ENCODE measurements at regions not wholly inside any gene's neighbourhood (a gene's known extent, or its start where the extent isn't known, plus 50 kb on each side); places are given as distances from the start of the nearest gene placed in this dataset.

DNA sequence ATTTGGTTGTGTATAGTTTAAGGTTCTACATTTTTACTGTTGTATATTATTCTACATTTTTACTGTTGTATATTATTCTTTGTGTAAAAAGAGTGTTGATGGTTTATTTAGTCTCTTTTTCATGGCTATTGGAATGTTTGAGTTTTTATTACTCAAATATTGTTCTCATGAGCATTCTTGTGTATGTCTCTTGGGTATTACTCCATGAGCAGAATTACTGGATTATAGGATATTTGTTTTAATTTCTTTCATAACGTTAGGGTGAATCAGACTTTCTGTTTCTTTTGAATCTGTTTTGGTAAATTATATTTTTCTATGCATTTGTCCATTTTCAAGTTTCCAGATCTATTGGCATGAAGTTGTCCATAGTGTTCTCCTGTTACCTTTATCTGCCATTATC is 111.6 kb downstream of the DYNAP start:
- H3K4me3 ChIP-seq, result no peak overlapping the region
- no peaks in the 10 kb centered on the region for H3K9me3 ChIP-seq
- TF ChIP-seq, protein P1, sequence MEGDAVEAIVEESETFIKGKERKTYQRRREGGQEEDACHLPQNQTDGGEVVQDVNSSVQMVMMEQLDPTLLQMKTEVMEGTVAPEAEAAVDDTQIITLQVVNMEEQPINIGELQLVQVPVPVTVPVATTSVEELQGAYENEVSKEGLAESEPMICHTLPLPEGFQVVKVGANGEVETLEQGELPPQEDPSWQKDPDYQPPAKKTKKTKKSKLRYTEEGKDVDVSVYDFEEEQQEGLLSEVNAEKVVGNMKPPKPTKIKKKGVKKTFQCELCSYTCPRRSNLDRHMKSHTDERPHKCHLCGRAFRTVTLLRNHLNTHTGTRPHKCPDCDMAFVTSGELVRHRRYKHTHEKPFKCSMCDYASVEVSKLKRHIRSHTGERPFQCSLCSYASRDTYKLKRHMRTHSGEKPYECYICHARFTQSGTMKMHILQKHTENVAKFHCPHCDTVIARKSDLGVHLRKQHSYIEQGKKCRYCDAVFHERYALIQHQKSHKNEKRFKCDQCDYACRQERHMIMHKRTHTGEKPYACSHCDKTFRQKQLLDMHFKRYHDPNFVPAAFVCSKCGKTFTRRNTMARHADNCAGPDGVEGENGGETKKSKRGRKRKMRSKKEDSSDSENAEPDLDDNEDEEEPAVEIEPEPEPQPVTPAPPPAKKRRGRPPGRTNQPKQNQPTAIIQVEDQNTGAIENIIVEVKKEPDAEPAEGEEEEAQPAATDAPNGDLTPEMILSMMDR (IDR thresholded peaks at IDR 0.05), result no peak
- no peak for TF ChIP-seq POLR2A (IDR thresholded peaks at IDR 0.05)
- no peaks in the 10 kb centered on the region for H3K4me1 ChIP-seq
- no peak overlapping the region for H3K27ac ChIP-seq
- no peaks in the 10 kb centered on the region for H3K36me3 ChIP-seq (ENCODE audit: low read depth, missing control alignments)
- intact Hi-C loops (cut with DNase I; ENCODE audit: low total_unique reads), result no loop called here
- no peaks in the 10 kb centered on the region for H3K27me3 ChIP-seq
- DNase-seq, result no peak
- WGBS, 2 donors, result 61 to 82% methylated on average over 1 of the region's 1 CpG

DNA sequence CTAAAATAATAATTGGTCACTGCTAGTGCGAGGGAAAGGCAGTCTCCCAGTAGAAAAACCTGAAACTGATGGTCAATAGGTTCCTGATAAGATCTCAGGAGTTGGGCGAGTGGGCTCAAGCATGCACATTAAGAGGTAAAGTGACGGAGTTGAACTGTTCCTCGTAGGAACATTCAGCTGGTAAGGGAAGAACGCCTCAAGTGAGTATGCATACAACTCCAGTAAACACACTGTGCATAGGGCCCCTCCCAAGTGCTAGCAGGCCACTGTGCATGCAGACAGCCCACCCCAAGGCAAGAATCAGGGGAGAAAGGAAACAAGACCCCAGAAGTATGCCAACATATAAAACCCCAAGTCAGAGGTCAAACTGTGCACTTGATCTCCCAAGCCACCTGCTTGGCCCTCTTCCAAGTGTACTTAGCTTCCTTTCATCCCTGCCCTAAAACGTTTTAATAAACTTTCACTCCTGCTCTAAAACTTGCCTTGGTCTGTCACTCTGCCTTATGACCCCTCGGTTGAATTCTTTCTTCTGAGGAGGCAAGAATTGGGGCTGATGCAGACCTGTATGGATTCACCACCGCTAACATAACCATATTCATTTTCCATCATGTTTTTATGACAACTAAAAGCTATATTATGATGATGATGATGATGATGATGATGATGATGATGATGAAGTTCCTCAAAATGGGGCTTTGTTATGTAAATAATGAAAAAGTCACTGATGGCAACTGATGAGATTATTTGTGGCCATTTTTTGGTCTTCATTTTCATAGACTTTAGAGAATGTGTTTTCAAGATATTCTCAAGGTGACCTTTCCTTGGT is 118.0 kb upstream of the RAB27B start:
- Histone ChIP-seq H3K9me3 (no peaks in the 10 kb centered on the region), H3K27me3 (no peaks in the 10 kb centered on the region), H3K4me1 (no peaks in the 10 kb centered on the region), H3K36me3 (ENCODE audit: low read depth, missing control alignments) (no peaks in the 10 kb centered on the region), H3K27ac (no peak overlapping the region), H3K4me3 (no peak overlapping the region)
- 81 to 85% methylated on average over 8 of the region's 8 CpGs for WGBS, 2 donors
- intact Hi-C loops (cut with DNase I; ENCODE audit: low total_unique reads), result no loop called here
- TF ChIP-seq, protein P1 (IDR thresholded peaks at IDR 0.05), result no peak
- no peak for DNase-seq

DNA sequence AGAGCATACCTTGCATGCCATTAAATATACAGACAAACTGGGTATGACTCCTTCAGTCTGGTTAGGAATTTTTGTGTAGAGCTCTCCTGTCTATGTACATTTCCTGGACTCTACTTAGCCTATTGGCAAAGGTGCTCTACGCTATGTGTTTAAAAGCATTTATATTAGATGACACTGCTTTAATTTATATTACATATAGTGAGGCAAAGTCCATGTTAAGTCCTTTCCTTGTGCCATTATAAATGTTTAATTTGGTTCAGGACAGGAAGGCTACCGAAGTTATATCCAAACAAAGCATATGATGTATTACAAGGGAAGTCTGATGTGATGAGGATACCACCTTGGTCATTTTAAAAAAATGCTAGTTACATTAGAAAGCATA is 117.4 kb upstream of the RAB27B start:
- H3K36me3 ChIP-seq (ENCODE audit: low read depth, missing control alignments), result no peaks in the 10 kb centered on the region
- H3K4me1 ChIP-seq, result no peaks in the 10 kb centered on the region
- WGBS, 2 donors, result 95 to 97% methylated on average over 2 of the region's 2 CpGs
- H3K9me3 ChIP-seq, result no peaks in the 10 kb centered on the region
- no peaks in the 10 kb centered on the region for H3K27me3 ChIP-seq
- intact Hi-C loops (cut with DNase I; ENCODE audit: low total_unique reads), result no loop called here
- DNase-seq, result no peak
- H3K4me3 ChIP-seq, result no peak overlapping the region
- H3K27ac ChIP-seq, result no peak overlapping the region
- no peak for TF ChIP-seq POLR2A (IDR thresholded peaks at IDR 0.05)
- TF ChIP-seq, protein P1 (IDR thresholded peaks at IDR 0.05), result no peak

DNA sequence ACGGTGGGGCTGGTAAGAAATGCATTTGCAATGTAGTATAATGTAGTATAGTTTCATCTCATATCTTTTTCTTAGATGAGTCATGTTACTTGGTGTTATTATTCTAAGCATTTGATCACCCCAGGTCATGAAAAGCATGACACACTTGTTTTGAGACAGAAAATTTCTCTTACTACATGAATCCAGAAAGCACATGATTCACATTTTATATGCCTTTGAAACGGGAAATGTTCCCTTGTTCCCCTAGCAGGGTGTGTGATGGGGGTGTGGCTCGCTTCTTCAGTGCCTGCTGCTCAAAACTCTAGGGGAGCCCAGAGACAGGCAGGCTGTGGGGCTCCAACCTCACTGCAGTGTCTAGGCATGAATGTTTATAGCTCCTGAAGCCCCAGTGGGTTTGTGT is 116.0 kb upstream of the RAB27B start:
- WGBS, 2 donors, result 71 to 79% methylated on average over 3 of the region's 3 CpGs
- DNase-seq, result no peak
- intact Hi-C loops (cut with DNase I; ENCODE audit: low total_unique reads), result no loop called here

More for the DNA sequence above, 116.0 kb upstream of the RAB27B start:
- no peaks in the 10 kb centered on the region for H3K4me1 ChIP-seq
- no peaks in the 10 kb centered on the region for H3K9me3 ChIP-seq
- TF ChIP-seq POLR2A (IDR thresholded peaks at IDR 0.05), result no peak
- TF ChIP-seq, protein P1 (IDR thresholded peaks at IDR 0.05), result no peak
- H3K27ac ChIP-seq, result no peak overlapping the region
- H3K4me3 ChIP-seq, result no peak overlapping the region
- H3K36me3 ChIP-seq (ENCODE audit: low read depth, missing control alignments), result no peaks in the 10 kb centered on the region
- no peaks in the 10 kb centered on the region for H3K27me3 ChIP-seq

Measured in testis (tissue), 2 donors.